GM23338 (cell line): ENCODE measurements at regions not wholly inside any gene's neighbourhood (a gene's known extent, or its start where the extent isn't known, plus 50 kb on each side); places are given as distances from the start of the nearest gene placed in this dataset.

Source experiments
- ATAC-seq: fragments of 200-7000 bp; cut with Tn5 transposase; 3 replicates; pipeline ENCODE4 v1.9.1; 2020
- DNase-seq: peaks from one replicate; pipeline ENCODE4 v3.0.0-alpha.2; 2015; ENCODE audit warnings: low spot score
- H2AFZ ChIP-seq: fragments of 200-600 bp; sonication (generic); 2 replicates; pipeline ENCODE4 v1.8.0; 2016; ENCODE audit warnings: antibody characterized with exemption, mild to moderate bottlenecking, moderate library complexity
- H3F3A ChIP-seq: fragments of 200-600 bp; sonication (generic); replicated peaks from 2 replicates; pipeline ENCODE4 v1.8.0; 2017; ENCODE audit warnings: antibody characterized with exemption, mixed run types, low read depth
- H3K27ac ChIP-seq: fragments of 200-600 bp; sonication (generic); 2 replicates; pipeline ENCODE4 v1.6.1; 2016; ENCODE audit warnings: low read depth
- H3K27me3 ChIP-seq: fragments of 200-600 bp; sonication (generic); 2 replicates; pipeline ENCODE4 v1.8.0; 2016; ENCODE audit warnings: mild to moderate bottlenecking, mixed run types, moderate library complexity; ENCODE audit not compliant: insufficient read depth
- H3K36me3 ChIP-seq: fragments of 200-600 bp; sonication (generic); 2 replicates; pipeline ENCODE4 v1.8.0; 2016; ENCODE audit warnings: mild to moderate bottlenecking; ENCODE audit not compliant: insufficient read depth
- H3K4me1 ChIP-seq: fragments of 200-600 bp; sonication (generic); 2 replicates; pipeline ENCODE4 v1.8.0; 2016; ENCODE audit warnings: mild to moderate bottlenecking, moderate library complexity; ENCODE audit not compliant: insufficient read depth
- H3K4me2 ChIP-seq: fragments of 200-600 bp; sonication (generic); 2 replicates; pipeline ENCODE4 v1.7.1; 2017; ENCODE audit warnings: mixed run types
- H3K4me3 ChIP-seq: fragments of 200-600 bp; sonication (generic); 2 replicates; pipeline ENCODE4 v1.6.1; 2016; ENCODE audit warnings: mixed run types
- H3K79me2 ChIP-seq: fragments of 200-600 bp; sonication (generic); replicated peaks from 2 replicates; pipeline ENCODE4 v1.8.0; 2017; ENCODE audit warnings: mild to moderate bottlenecking; ENCODE audit not compliant: insufficient read depth
- H3K9me2 ChIP-seq: fragments of 200-600 bp; sonication (generic); 2 replicates; pipeline ENCODE4 v1.8.0; 2017; ENCODE audit not compliant: insufficient read depth
- H4K20me1 ChIP-seq: fragments of 200-600 bp; sonication (generic); replicated peaks from 2 replicates; pipeline ENCODE4 v1.8.0; 2017; ENCODE audit warnings: mild to moderate bottlenecking; ENCODE audit not compliant: insufficient read depth
- H3K27ac Mint-ChIP-seq: 2 replicates; pipeline ENCODE4 v1.8.0; 2020; ENCODE audit warnings: inconsistent platforms, mild to moderate bottlenecking, moderate library complexity, mixed read lengths
- H3K27me3 Mint-ChIP-seq: 3 replicates; pipeline ENCODE4 v1.8.0; 2022; ENCODE audit warnings: low read depth, mild to moderate bottlenecking, moderate library complexity, mixed read lengths, inconsistent platforms; ENCODE audit not compliant: insufficient read depth, poor library complexity
- H3K36me3 Mint-ChIP-seq: 3 replicates; pipeline ENCODE4 v1.8.0; 2021; ENCODE audit warnings: low read depth, mild to moderate bottlenecking, inconsistent platforms, moderate library complexity, mixed read lengths
- H3K4me1 Mint-ChIP-seq: 3 replicates; pipeline ENCODE4 v1.8.0; 2020; ENCODE audit warnings: mild to moderate bottlenecking, inconsistent platforms, mixed read lengths
- H3K4me3 Mint-ChIP-seq: 3 replicates; pipeline ENCODE4 v1.8.0; 2021; ENCODE audit warnings: moderate library complexity, mild to moderate bottlenecking, inconsistent platforms, mixed read lengths
- H3K9me3 Mint-ChIP-seq: 3 replicates; pipeline ENCODE4 v1.8.0; 2020; ENCODE audit warnings: moderate library complexity, mild to moderate bottlenecking, inconsistent platforms, mixed read lengths
- CREB1 ChIP-seq: fragments of 250-450 bp; sonication (Bioruptor Pico); IDR thresholded peaks from 2 replicates; pipeline ENCODE4 v1.5.0; 2020; ENCODE audit warnings: low read depth, mild to moderate bottlenecking, moderate library complexity
- EZH2 ChIP-seq: fragments of 200-600 bp; sonication (generic); IDR thresholded peaks from one replicate; pipeline ENCODE4 v1.8.0; 2017; ENCODE audit warnings: antibody characterized with exemption, mild to moderate bottlenecking, low read depth; ENCODE audit not compliant: unreplicated experiment
- EZH2phosphoT487 ChIP-seq: fragments of 200-600 bp; sonication (generic); IDR thresholded peaks from one replicate; pipeline ENCODE4 v1.8.1; 2018; ENCODE audit warnings: antibody characterized with exemption; ENCODE audit not compliant: unreplicated experiment
- JUNB ChIP-seq: IDR thresholded peaks from one replicate; pipeline ENCODE4 v1.6.1; 2016; ENCODE audit warnings: antibody characterized with exemption; ENCODE audit not compliant: unreplicated experiment
- NANOG ChIP-seq: IDR thresholded peaks from 2 replicates; pipeline ENCODE4 v1.6.1; 2016; ENCODE audit warnings: antibody characterized with exemption, borderline replicate concordance
- POLR2AphosphoS5 ChIP-seq: IDR thresholded peaks from 2 replicates; pipeline ENCODE4 v1.6.1; 2016; ENCODE audit warnings: antibody characterized with exemption, low read depth
- STAT1 ChIP-seq: IDR thresholded peaks from one replicate; pipeline ENCODE4 v1.6.1; 2016; ENCODE audit warnings: antibody characterized with exemption; ENCODE audit not compliant: unreplicated experiment
- ZNF114 ChIP-seq: fragments of 250-450 bp; sonication (Bioruptor Pico); IDR thresholded peaks from 2 replicates; pipeline ENCODE4 v1.5.0; 2020; ENCODE audit warnings: mild to moderate bottlenecking, moderate library complexity
- ZNF331 ChIP-seq: fragments of 250-450 bp; sonication (Bioruptor Pico); IDR thresholded peaks from 2 replicates; pipeline ENCODE4 v1.5.0; 2020; ENCODE audit warnings: low read depth, mild to moderate bottlenecking, moderate library complexity
- TF ChIP-seq, protein P1 (sequence below), 2 experiments: fragments of 200-600 bp in 1 of 2; sonication (generic) in 1 of 2; conservative IDR thresholded peaks; 2 replicates each; pipeline versions ENCODE4 v1.5.1 to v1.6.1; 2016 to 2017; ENCODE audit warnings: antibody characterized with exemption in 2 of 2, low read depth in 2 of 2, mild to moderate bottlenecking in 2 of 2, moderate library complexity in 1 of 2
- TF ChIP-seq, protein P2 (sequence below): IDR thresholded peaks from one replicate; pipeline ENCODE4 v1.6.1; 2018; ENCODE audit warnings: antibody characterized with exemption; ENCODE audit not compliant: unreplicated experiment
- TF ChIP-seq, protein P3 (sequence below): IDR thresholded peaks from 2 replicates; pipeline ENCODE4 v1.6.1; 2016; ENCODE audit warnings: antibody characterized with exemption
- TF ChIP-seq, protein P4 (sequence below): fragments of 250-450 bp; sonication (Bioruptor Pico); IDR thresholded peaks from 2 replicates; pipeline ENCODE4 v1.5.0; 2020; ENCODE audit warnings: mild to moderate bottlenecking, moderate library complexity

DNA sequence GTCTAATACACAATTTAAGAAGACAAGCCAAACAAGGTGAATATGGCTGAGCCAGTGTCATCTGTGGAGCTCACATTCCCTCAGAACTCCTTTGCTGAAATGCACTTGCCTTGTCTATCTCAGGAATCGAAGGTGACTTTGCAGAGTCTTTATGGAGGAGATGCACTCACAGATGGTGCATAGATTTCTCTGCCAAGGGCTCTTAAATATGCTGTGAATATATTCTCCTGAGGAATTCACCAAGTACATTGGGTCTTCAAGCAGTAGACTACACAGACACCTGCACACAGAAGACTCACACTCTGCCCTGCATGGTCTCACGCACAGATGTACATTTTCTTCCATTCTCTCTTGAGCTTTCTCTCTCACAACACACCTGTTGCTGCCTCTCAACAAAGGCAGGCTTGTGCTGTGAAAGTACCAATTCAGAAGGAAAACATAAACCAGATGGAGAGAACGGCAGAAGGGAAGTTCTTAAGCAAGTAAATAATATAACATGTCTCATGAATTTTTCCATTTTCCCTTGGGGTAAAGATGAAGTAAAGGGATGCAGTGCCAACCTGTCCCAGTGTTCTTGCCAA is 174.7 kb downstream of the DLEU7 start:
- Histone ChIP-seq H2AFZ (no peak overlapping the region), H3K27ac (no peak overlapping the region), H3K36me3 (no peaks in the 10 kb centered on the region), H3F3A (no peaks in the 10 kb centered on the region), H3K79me2 (no peaks in the 10 kb centered on the region), H3K27me3 (no peaks in the 10 kb centered on the region), H3K4me1 (no peaks in the 10 kb centered on the region; the same call in 1 of the 2 replicates), H3K4me2 (no peak overlapping the region), H4K20me1 (no peaks in the 10 kb centered on the region), H3K9me2 (no peaks in the 10 kb centered on the region), H3K4me3 (no peak overlapping the region)
- no peaks in the 10 kb centered on the region for H3K9me3 Mint-ChIP-seq
- H3K27me3 Mint-ChIP-seq = no peaks in the 10 kb centered on the region
- ATAC-seq = no peak
- H3K27ac Mint-ChIP-seq = no peak overlapping the region
- DNase-seq = no peak
- TF ChIP-seq, protein P1, sequence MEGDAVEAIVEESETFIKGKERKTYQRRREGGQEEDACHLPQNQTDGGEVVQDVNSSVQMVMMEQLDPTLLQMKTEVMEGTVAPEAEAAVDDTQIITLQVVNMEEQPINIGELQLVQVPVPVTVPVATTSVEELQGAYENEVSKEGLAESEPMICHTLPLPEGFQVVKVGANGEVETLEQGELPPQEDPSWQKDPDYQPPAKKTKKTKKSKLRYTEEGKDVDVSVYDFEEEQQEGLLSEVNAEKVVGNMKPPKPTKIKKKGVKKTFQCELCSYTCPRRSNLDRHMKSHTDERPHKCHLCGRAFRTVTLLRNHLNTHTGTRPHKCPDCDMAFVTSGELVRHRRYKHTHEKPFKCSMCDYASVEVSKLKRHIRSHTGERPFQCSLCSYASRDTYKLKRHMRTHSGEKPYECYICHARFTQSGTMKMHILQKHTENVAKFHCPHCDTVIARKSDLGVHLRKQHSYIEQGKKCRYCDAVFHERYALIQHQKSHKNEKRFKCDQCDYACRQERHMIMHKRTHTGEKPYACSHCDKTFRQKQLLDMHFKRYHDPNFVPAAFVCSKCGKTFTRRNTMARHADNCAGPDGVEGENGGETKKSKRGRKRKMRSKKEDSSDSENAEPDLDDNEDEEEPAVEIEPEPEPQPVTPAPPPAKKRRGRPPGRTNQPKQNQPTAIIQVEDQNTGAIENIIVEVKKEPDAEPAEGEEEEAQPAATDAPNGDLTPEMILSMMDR (conservative IDR thresholded peaks at IDR 0.05; ENCODE audit: low read depth in 2 of 2) = no peak
- no peak for TF ChIP-seq ZNF114 (CRISPR knock-in tag)
- TF ChIP-seq CREB1 (CRISPR knock-in tag) = no peak
- no peak for TF ChIP-seq POLR2AphosphoS5
- no peak for TF ChIP-seq ZNF331 (CRISPR knock-in tag)
- no peak for TF ChIP-seq JUNB
- TF ChIP-seq, protein P2, sequence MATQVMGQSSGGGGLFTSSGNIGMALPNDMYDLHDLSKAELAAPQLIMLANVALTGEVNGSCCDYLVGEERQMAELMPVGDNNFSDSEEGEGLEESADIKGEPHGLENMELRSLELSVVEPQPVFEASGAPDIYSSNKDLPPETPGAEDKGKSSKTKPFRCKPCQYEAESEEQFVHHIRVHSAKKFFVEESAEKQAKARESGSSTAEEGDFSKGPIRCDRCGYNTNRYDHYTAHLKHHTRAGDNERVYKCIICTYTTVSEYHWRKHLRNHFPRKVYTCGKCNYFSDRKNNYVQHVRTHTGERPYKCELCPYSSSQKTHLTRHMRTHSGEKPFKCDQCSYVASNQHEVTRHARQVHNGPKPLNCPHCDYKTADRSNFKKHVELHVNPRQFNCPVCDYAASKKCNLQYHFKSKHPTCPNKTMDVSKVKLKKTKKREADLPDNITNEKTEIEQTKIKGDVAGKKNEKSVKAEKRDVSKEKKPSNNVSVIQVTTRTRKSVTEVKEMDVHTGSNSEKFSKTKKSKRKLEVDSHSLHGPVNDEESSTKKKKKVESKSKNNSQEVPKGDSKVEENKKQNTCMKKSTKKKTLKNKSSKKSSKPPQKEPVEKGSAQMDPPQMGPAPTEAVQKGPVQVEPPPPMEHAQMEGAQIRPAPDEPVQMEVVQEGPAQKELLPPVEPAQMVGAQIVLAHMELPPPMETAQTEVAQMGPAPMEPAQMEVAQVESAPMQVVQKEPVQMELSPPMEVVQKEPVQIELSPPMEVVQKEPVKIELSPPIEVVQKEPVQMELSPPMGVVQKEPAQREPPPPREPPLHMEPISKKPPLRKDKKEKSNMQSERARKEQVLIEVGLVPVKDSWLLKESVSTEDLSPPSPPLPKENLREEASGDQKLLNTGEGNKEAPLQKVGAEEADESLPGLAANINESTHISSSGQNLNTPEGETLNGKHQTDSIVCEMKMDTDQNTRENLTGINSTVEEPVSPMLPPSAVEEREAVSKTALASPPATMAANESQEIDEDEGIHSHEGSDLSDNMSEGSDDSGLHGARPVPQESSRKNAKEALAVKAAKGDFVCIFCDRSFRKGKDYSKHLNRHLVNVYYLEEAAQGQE = no peak
- TF ChIP-seq EZH2phosphoT487 = no peak
- no peak for TF ChIP-seq STAT1
- TF ChIP-seq, protein P3, sequence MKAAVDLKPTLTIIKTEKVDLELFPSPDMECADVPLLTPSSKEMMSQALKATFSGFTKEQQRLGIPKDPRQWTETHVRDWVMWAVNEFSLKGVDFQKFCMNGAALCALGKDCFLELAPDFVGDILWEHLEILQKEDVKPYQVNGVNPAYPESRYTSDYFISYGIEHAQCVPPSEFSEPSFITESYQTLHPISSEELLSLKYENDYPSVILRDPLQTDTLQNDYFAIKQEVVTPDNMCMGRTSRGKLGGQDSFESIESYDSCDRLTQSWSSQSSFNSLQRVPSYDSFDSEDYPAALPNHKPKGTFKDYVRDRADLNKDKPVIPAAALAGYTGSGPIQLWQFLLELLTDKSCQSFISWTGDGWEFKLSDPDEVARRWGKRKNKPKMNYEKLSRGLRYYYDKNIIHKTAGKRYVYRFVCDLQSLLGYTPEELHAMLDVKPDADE = no peak
- TF ChIP-seq, protein P4, sequence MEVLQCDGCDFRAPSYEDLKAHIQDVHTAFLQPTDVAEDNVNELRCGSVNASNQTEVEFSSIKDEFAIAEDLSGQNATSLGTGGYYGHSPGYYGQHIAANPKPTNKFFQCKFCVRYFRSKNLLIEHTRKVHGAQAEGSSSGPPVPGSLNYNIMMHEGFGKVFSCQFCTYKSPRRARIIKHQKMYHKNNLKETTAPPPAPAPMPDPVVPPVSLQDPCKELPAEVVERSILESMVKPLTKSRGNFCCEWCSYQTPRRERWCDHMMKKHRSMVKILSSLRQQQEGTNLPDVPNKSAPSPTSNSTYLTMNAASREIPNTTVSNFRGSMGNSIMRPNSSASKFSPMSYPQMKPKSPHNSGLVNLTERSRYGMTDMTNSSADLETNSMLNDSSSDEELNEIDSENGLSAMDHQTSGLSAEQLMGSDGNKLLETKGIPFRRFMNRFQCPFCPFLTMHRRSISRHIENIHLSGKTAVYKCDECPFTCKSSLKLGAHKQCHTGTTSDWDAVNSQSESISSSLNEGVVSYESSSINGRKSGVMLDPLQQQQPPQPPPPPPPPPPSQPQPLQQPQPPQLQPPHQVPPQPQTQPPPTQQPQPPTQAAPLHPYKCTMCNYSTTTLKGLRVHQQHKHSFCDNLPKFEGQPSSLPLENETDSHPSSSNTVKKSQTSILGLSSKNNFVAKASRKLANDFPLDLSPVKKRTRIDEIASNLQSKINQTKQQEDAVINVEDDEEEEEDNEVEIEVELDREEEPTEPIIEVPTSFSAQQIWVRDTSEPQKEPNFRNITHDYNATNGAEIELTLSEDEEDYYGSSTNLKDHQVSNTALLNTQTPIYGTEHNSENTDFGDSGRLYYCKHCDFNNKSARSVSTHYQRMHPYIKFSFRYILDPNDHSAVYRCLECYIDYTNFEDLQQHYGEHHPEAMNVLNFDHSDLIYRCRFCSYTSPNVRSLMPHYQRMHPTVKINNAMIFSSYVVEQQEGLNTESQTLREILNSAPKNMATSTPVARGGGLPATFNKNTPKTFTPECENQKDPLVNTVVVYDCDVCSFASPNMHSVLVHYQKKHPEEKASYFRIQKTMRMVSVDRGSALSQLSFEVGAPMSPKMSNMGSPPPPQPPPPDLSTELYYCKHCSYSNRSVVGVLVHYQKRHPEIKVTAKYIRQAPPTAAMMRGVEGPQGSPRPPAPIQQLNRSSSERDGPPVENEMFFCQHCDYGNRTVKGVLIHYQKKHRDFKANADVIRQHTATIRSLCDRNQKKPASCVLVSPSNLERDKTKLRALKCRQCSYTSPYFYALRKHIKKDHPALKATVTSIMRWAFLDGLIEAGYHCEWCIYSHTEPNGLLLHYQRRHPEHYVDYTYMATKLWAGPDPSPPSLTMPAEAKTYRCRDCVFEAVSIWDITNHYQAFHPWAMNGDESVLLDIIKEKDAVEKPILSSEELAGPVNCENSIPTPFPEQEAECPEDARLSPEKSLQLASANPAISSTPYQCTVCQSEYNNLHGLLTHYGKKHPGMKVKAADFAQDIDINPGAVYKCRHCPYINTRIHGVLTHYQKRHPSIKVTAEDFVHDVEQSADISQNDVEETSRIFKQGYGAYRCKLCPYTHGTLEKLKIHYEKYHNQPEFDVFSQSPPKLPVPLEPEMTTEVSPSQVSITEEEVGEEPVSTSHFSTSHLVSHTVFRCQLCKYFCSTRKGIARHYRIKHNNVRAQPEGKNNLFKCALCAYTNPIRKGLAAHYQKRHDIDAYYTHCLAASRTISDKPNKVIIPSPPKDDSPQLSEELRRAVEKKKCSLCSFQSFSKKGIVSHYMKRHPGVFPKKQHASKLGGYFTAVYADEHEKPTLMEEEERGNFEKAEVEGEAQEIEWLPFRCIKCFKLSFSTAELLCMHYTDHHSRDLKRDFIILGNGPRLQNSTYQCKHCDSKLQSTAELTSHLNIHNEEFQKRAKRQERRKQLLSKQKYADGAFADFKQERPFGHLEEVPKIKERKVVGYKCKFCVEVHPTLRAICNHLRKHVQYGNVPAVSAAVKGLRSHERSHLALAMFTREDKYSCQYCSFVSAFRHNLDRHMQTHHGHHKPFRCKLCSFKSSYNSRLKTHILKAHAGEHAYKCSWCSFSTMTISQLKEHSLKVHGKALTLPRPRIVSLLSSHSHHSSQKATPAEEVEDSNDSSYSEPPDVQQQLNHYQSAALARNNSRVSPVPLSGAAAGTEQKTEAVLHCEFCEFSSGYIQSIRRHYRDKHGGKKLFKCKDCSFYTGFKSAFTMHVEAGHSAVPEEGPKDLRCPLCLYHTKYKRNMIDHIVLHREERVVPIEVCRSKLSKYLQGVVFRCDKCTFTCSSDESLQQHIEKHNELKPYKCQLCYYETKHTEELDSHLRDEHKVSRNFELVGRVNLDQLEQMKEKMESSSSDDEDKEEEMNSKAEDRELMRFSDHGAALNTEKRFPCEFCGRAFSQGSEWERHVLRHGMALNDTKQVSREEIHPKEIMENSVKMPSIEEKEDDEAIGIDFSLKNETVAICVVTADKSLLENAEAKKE (CRISPR knock-in tag) = no peak
- TF ChIP-seq NANOG = no peak
- TF ChIP-seq EZH2 = no peak
- H3K4me3 Mint-ChIP-seq = no peak overlapping the region
- peaks cover 3% of the 10 kb centered on the region; the same call in 1 of the 3 replicates for H3K4me1 Mint-ChIP-seq
- H3K36me3 Mint-ChIP-seq = no peaks in the 10 kb centered on the region
